ENCODE measurements at regions not wholly inside any gene's neighbourhood (a gene's known extent, or its start where the extent isn't known, plus 50 kb on each side); places are given as distances from the start of the nearest gene placed in this dataset.

DNA sequence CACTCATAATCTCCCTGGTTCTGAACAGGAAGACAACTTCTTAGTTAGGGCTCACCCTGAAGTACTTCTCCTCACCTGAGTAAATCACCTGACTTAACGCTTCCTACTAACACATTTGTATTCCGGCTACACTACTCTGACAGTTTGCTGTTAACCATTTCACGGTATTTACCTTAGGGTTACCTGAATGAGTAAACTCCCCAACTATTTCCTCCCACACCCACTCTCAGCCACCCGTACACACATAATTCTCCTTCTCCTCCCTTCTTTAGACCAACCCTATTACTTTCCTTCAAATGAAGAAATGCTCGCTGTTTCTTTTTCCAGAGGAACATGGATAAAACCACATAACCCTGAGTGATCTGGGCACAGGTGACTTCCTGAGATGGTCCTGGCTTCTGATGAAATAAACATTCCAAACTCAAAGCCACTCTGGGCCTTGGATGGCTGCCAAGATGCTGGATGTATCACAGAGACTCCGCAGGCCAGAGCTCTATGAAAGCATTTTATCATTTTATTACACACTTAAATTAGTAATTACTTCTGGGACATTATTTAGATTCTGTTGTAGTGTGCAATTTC is 183.6 kb upstream of the ATP11B start:
- Histone ChIP-seq H3K9me3 (ENCODE audit: control insufficient read depth in 2 of 3, insufficient read depth in 1 of 3, low read length in 3 of 3) (no peaks in the 10 kb centered on the region), H3K4me3 (ENCODE audit: low read length in 3 of 3) (no peak overlapping the region), H3K4me1 (ENCODE audit: control insufficient read depth in 2 of 3, insufficient read depth in 2 of 3, low read depth in 1 of 3, low read length in 3 of 3) (no peaks in the 10 kb centered on the region), H3K27me3 (ENCODE audit: control insufficient read depth, insufficient read depth, low read length) (no peaks in the 10 kb centered on the region), H3K27ac (ENCODE audit: low read depth in 2 of 2, low read length in 2 of 2) (no peak overlapping the region), H3K9ac (ENCODE audit: low read length in 3 of 3) (no peak overlapping the region), H3K36me3 (ENCODE audit: control insufficient read depth in 2 of 3, insufficient read depth in 3 of 3, low read length in 3 of 3) (no peaks in the 10 kb centered on the region)
- intact Hi-C loops (cut with DNase I), result no loop called here
- DNase-seq, result peak in 2 of 5 donors; percentile 38 to 45
- no peak for FAIRE-seq
- TF ChIP-seq CTCF (IDR thresholded peaks at IDR 0.05; ENCODE audit: borderline replicate concordance, extremely low read depth, insufficient read depth), result no peak

GRCh38 chr3:182612332-182612731 is 181.0 kb upstream of the ATP11B start:
- H3K27me3 ChIP-seq (ENCODE audit: control insufficient read depth, insufficient read depth, low read length), result no peaks in the 10 kb centered on the region
- no peaks in the 10 kb centered on the region for H3K9me3 ChIP-seq (ENCODE audit: control insufficient read depth in 2 of 3, insufficient read depth in 1 of 3, low read length in 3 of 3)
- DNase-seq (no peak), FAIRE-seq (no peak)
- no peaks in the 10 kb centered on the region for H3K36me3 ChIP-seq (ENCODE audit: control insufficient read depth in 2 of 3, insufficient read depth in 3 of 3, low read length in 3 of 3)
- TF ChIP-seq CTCF (IDR thresholded peaks at IDR 0.05; ENCODE audit: borderline replicate concordance, extremely low read depth, insufficient read depth), result no peak
- H3K4me3 ChIP-seq (ENCODE audit: low read length in 3 of 3), result no peak overlapping the region
- H3K27ac ChIP-seq (ENCODE audit: low read depth in 2 of 2, low read length in 2 of 2), result no peak overlapping the region
- no peak overlapping the region for H3K9ac ChIP-seq (ENCODE audit: low read length in 3 of 3)
- intact Hi-C loops (cut with DNase I), result no loop called here
- no peaks in the 10 kb centered on the region for H3K4me1 ChIP-seq (ENCODE audit: control insufficient read depth in 2 of 3, insufficient read depth in 2 of 3, low read depth in 1 of 3, low read length in 3 of 3)

- no peak overlapping the region for H3K27ac ChIP-seq (ENCODE audit: low read depth in 2 of 2, low read length in 2 of 2)
- no peak overlapping the region for H3K4me3 ChIP-seq (ENCODE audit: low read length in 3 of 3)
- no peaks in the 10 kb centered on the region for H3K9me3 ChIP-seq (ENCODE audit: control insufficient read depth in 2 of 3, insufficient read depth in 1 of 3, low read length in 3 of 3)
- FAIRE-seq (no peak), DNase-seq (no peak)
- peaks cover 0 to 2% (median 0%) of the 10 kb centered on the region in 3 donors for H3K4me1 ChIP-seq (ENCODE audit: control insufficient read depth in 2 of 3, insufficient read depth in 2 of 3, low read depth in 1 of 3, low read length in 3 of 3)
- no peaks in the 10 kb centered on the region for H3K27me3 ChIP-seq (ENCODE audit: control insufficient read depth, insufficient read depth, low read length)
- H3K36me3 ChIP-seq (ENCODE audit: control insufficient read depth in 2 of 3, insufficient read depth in 3 of 3, low read length in 3 of 3), result no peaks in the 10 kb centered on the region
- no peak overlapping the region for H3K9ac ChIP-seq (ENCODE audit: low read length in 3 of 3)
- intact Hi-C loops (cut with DNase I), result no loop called here
- no peak for TF ChIP-seq CTCF (IDR thresholded peaks at IDR 0.05; ENCODE audit: borderline replicate concordance, extremely low read depth, insufficient read depth)
These were observed 175.8 kb upstream of the ATP11B start for GRCh38 chr3:182617500-182617899.

Measured in kidney (tissue), 13 donors.